Mucosa of descending colon (tissue), 3 donors: ENCODE measurements at regions not wholly inside any gene's neighbourhood (a gene's known extent, or its start where the extent isn't known, plus 50 kb on each side); places are given as distances from the start of the nearest gene placed in this dataset.
"Not testable (repeated sequence)": the region's sequence is repeated elsewhere in the genome, so short reads cannot be mapped to it uniquely, and the experiment has no call there.

ENCODE experiments used
- ATAC-seq: fragments of 200-7000 bp; cut with Tn5 transposase; one replicate; pipeline ENCODE4 v1.9.1; 2020; ENCODE audit warnings: mild to moderate bottlenecking, moderate library complexity
- DNase-seq, 3 donors: peaks; one replicate each; pipeline ENCODE4 v3.0.0-alpha.2; 2020
- H3K36me3 ChIP-seq: fragments of 200-600 bp; one replicate; pipeline ENCODE4 v1.8.0; 2021; ENCODE audit warnings: low read depth, mild to moderate bottlenecking
- H3K4me1 ChIP-seq: fragments of 200-600 bp; one replicate; pipeline ENCODE4 v1.8.0; 2021; ENCODE audit warnings: low read depth, mild to moderate bottlenecking
- H3K4me3 ChIP-seq: fragments of 200-600 bp; one replicate; pipeline ENCODE4 v1.8.0; 2021; ENCODE audit warnings: mild to moderate bottlenecking
- H3K9me3 ChIP-seq: fragments of 200-600 bp; one replicate; pipeline ENCODE4 v1.8.0; 2021; ENCODE audit warnings: mild to moderate bottlenecking
- CTCF ChIP-seq: fragments of 200-600 bp; IDR thresholded peaks from one replicate; pipeline ENCODE4 v1.8.0; 2022; ENCODE audit warnings: antibody characterized with exemption, mild to moderate bottlenecking
- intact Hi-C, 2 donors: fragments of 100-400 bp; cut with DNase I in 1 of 2; cut with micrococcal nuclease in 1 of 2; formaldehyde crosslinking; loops; one replicate each; pipeline versions ENCODE4 v1.11.0 to v1.11.1; 2022; cut with DNase I, micrococcal nuclease
- donor health status: DM: no; HTN: no; CAD: no; lungs with moderate emphysema.
- donor health status: DM: no; HTN: no; CAD: no.
- donor health status: DM: no; HTN: yes; CAD: no.

- Histone ChIP-seq H3K4me3 (no peak overlapping the region), H3K36me3 (no peaks in the 10 kb centered on the region), H3K4me1 (no peaks in the 10 kb centered on the region), H3K9me3 (peaks cover 21% of the 10 kb centered on the region)
- ATAC-seq (no peak), DNase-seq (no peak)
- intact Hi-C loops = no loop called here
- no peak for TF ChIP-seq CTCF
Measured at GRCh38 chr11:130679247-130679646, 230.8 kb downstream of the ADAMTS15 start.

GRCh38 chr11:130682471-130682870 lies 233.8 kb downstream of the SNX19 start:
- DNase-seq, ATAC-seq, H3K4me3 ChIP-seq, H3K36me3 ChIP-seq, H3K4me1 ChIP-seq, intact Hi-C loops: not testable (repeated sequence)
- H3K9me3 ChIP-seq = peaks cover 21% of the 10 kb centered on the region

- ATAC-seq (no peak), DNase-seq (no peak)
- no peak for TF ChIP-seq CTCF
- Histone ChIP-seq H3K4me1 (no peaks in the 10 kb centered on the region), H3K4me3 (no peak overlapping the region), H3K36me3 (no peaks in the 10 kb centered on the region), H3K9me3 (no peaks in the 10 kb centered on the region)
- intact Hi-C loops = no loop called here
Measured at GRCh38 chr11:130689222-130689908, 226.9 kb downstream of the SNX19 start.

GRCh38 chr11:130691581-130691980 lies 224.7 kb downstream of the SNX19 start:
- ATAC-seq (no peak), DNase-seq (no peak)
- Histone ChIP-seq H3K9me3 (no peaks in the 10 kb centered on the region), H3K36me3 (no peaks in the 10 kb centered on the region), H3K4me1 (no peaks in the 10 kb centered on the region), H3K4me3 (no peak overlapping the region)
- intact Hi-C loops = no loop called here
- TF ChIP-seq CTCF = no peak

GRCh38 chr11:130692220-130692619 lies 224.1 kb downstream of the SNX19 start:
- H3K4me1 ChIP-seq = no peaks in the 10 kb centered on the region
- no peaks in the 10 kb centered on the region for H3K9me3 ChIP-seq
- intact Hi-C loops = no loop called here
- ATAC-seq (no peak), DNase-seq (no peak)
- TF ChIP-seq CTCF = no peak
- H3K36me3 ChIP-seq = no peaks in the 10 kb centered on the region
- H3K4me3 ChIP-seq = no peak overlapping the region

- Histone ChIP-seq H3K9me3 (no peaks in the 10 kb centered on the region), H3K36me3 (no peaks in the 10 kb centered on the region), H3K4me3 (no peak overlapping the region), H3K4me1 (no peaks in the 10 kb centered on the region)
- intact Hi-C loops = no loop called here
- DNase-seq (no peak), ATAC-seq (no peak)
- no peak for TF ChIP-seq CTCF
Measured at GRCh38 chr11:130693543-130693942, 222.7 kb downstream of the SNX19 start.
